GM23248 (cell line): ENCODE measurements at regions not wholly inside any gene's neighbourhood (a gene's known extent, or its start where the extent isn't known, plus 50 kb on each side); places are given as distances from the start of the nearest gene placed in this dataset.

Experiments used
- DNase-seq: peaks from one replicate; pipeline ENCODE4 v3.0.0-alpha.2; 2015
- H2AFZ ChIP-seq: fragments of 200-600 bp; sonication (generic); 2 replicates; pipeline ENCODE4 v1.6.1; 2016; ENCODE audit warnings: antibody characterized with exemption
- H3F3A ChIP-seq: fragments of 200-600 bp; sonication (generic); 2 replicates; pipeline ENCODE4 v1.6.1; 2016; ENCODE audit warnings: mild to moderate bottlenecking, antibody characterized with exemption, mixed run types; ENCODE audit not compliant: insufficient read depth
- H3K27ac ChIP-seq: fragments of 200-600 bp; sonication (generic); 2 replicates; pipeline ENCODE4 v1.5.1; 2016; ENCODE audit warnings: mild to moderate bottlenecking
- H3K27me3 ChIP-seq: fragments of 200-600 bp; sonication (generic); replicated peaks from 2 replicates; pipeline ENCODE4 v1.6.1; 2016; ENCODE audit warnings: mild to moderate bottlenecking; ENCODE audit not compliant: insufficient read depth
- H3K36me3 ChIP-seq: fragments of 200-600 bp; sonication (generic); 2 replicates; pipeline ENCODE4 v1.6.1; 2016; ENCODE audit warnings: low read depth, mild to moderate bottlenecking
- H3K4me1 ChIP-seq: fragments of 200-600 bp; sonication (generic); 2 replicates; pipeline ENCODE4 v1.6.1; 2016; ENCODE audit warnings: mild to moderate bottlenecking; ENCODE audit not compliant: insufficient read depth
- H3K4me2 ChIP-seq: fragments of 200-600 bp; sonication (generic); one replicate; pipeline ENCODE4 v1.6.1; 2016; ENCODE audit warnings: mild to moderate bottlenecking; ENCODE audit not compliant: unreplicated experiment
- H3K4me3 ChIP-seq: fragments of 200-600 bp; sonication (generic); 2 replicates; pipeline ENCODE4 v1.5.1; 2016; ENCODE audit warnings: mild to moderate bottlenecking
- H3K79me2 ChIP-seq: fragments of 200-600 bp; sonication (generic); 2 replicates; pipeline ENCODE4 v1.6.1; 2016; ENCODE audit warnings: mild to moderate bottlenecking; ENCODE audit not compliant: insufficient read depth
- H3K9ac ChIP-seq: fragments of 200-600 bp; sonication (generic); 2 replicates; pipeline ENCODE4 v1.6.1; 2016; ENCODE audit warnings: mild to moderate bottlenecking
- H3K9me2 ChIP-seq: fragments of 200-600 bp; sonication (generic); 2 replicates; pipeline ENCODE4 v1.6.1; 2016; ENCODE audit warnings: mixed run types, mild to moderate bottlenecking, moderate library complexity; ENCODE audit not compliant: insufficient read depth
- H3K9me3 ChIP-seq: fragments of 200-600 bp; sonication (generic); one replicate; pipeline ENCODE4 v1.6.1; 2017; ENCODE audit warnings: low read depth
- H4K20me1 ChIP-seq: fragments of 200-600 bp; sonication (generic); 2 replicates; pipeline ENCODE4 v1.6.0; 2016; ENCODE audit not compliant: insufficient read depth
- EZH2 ChIP-seq: fragments of 200-600 bp; sonication (generic); IDR thresholded peaks from 2 replicates; pipeline ENCODE4 v1.6.1; 2018; ENCODE audit warnings: antibody characterized with exemption, mild to moderate bottlenecking; ENCODE audit not compliant: insufficient read depth, poor library complexity, severe bottlenecking
- EZH2phosphoT487 ChIP-seq: fragments of 200-600 bp; sonication (generic); IDR thresholded peaks from 2 replicates; pipeline ENCODE4 v1.6.1; 2018; ENCODE audit warnings: antibody characterized with exemption, moderate library complexity, mild to moderate bottlenecking, low read depth; ENCODE audit not compliant: insufficient read depth
- WGBS, 2 experiments: methylation state at CpG; one replicate each; pipeline ENCODE4 v1.1.6; 2015 to 2017; ENCODE audit warnings: low lambda C conversion rate in 2 of 2, low coverage in 1 of 2; ENCODE audit errors: missing lambda C conversion rate in 2 of 2; 5-methylcytosine and 5-hydroxymethylcytosine counted together
- in situ Hi-C: fragments of 300-500 bp; cut with MboI; formaldehyde crosslinking; loops from 2 replicates; pipeline ENCODE4 v1.15.0; 2020

- Histone ChIP-seq H3K4me1 (no peaks in the 10 kb centered on the region), H3K79me2 (no peaks in the 10 kb centered on the region), H3K36me3 (no peaks in the 10 kb centered on the region), H4K20me1 (no peaks in the 10 kb centered on the region), H3F3A (no peaks in the 10 kb centered on the region), H3K9me2 (no peaks in the 10 kb centered on the region), H3K27ac (no peak overlapping the region), H3K4me2 (no peak overlapping the region), H3K9ac (no peak overlapping the region), H2AFZ (no peak overlapping the region), H3K9me3 (no peaks in the 10 kb centered on the region), H3K4me3 (no peak overlapping the region), H3K27me3 (peaks cover 8% of the 10 kb centered on the region)
- DNase-seq = no peak
- WGBS, 2 experiments = 35 to 37% methylated on average over 4 of the region's 4 CpGs
- in situ Hi-C loops = no loop called here
- TF ChIP-seq EZH2 = no peak
- TF ChIP-seq EZH2phosphoT487 = no peak
These were observed 241.7 kb downstream of the ADGRL2 start for GRCh38 chr1:82042306-82043060.
